HG02884 (cell line): ENCODE measurements at regions not wholly inside any gene's neighbourhood (a gene's known extent, or its start where the extent isn't known, plus 50 kb on each side); places are given as distances from the start of the nearest gene placed in this dataset.
"Not testable (repeated sequence)": the region's sequence is repeated elsewhere in the genome, so short reads cannot be mapped to it uniquely, and the experiment has no call there.

Experiments
- ATAC-seq: cut with Tn5 transposase; IDR thresholded peaks from one replicate; pipeline ENCODE4 v1.9.1; 2021; ENCODE audit warnings: mild to moderate bottlenecking, moderate library complexity; ENCODE audit not compliant: unreplicated experiment

DNA sequence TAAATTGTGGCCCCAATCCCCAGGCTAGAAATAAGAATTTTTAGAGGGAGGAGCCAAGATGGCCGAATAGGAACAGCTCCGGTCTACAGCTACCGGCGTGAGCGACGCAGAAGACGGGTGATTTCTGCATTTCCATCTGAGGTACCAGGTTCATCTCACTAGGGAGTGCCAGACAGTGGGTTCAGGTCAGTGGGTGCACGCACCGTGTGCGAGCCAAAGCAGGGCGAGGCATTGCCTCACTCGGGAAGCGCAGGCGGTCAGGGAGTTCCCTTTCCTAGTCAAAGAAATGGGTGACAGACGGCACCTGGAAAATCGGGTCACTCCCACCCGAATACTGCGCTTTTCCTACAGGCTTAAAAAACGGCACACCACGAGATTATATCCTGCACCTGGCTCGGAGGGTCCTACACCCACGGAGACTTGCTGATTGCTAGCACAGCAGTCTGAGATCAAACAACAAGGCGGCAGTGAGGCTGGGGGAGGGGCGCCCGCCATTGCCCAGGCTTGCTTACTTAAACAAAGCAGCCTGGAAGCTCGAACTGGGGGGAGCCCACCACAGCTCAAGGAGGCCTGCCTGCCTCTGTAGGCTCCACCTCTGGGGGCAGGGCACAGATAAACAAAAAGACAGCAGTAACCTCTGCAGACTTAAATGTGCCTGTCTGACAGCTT is 257.7 kb upstream of the MEIS1 start:
- ATAC-seq, result not testable (repeated sequence)

DNA sequence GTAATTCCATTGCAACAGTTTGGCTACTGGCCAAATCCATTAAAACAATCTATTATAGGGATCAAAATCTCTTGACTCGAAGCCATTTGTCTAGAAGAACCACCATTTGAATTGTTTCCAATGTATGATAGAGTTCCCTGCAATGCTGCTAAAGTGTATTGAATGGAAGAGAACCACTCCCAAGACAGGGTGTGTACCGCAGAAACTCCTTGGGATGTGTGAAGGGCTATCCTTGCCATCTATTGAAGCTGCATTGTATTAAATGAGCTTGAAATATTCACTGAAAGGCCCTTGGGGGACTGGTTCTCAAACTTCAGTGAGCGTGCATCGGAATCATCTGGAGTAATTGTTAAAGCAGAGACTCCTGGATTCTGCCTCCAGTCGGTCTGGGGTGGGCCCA is 260.4 kb upstream of the MEIS1 start:
- ATAC-seq, result no peak

DNA sequence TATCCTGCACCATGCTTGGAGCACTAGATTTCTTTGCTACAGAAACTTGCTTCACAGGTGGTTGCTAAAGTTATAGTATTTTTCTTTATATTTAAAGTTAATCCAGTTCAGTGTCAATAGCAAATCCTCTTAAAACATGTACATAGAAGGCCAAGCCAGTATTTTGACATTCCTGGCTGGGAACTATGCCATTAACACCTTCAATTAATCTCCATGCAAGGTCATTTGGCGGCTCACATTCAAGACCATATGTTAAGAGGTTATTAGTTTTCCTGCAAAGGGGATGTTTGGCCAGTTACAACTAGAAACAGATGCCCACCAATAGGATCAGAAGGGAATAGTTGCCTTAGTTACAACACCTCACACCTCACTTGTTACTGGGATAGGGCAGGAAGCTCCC is 261.3 kb upstream of the MEIS1 start:
- no peak for ATAC-seq

DNA sequence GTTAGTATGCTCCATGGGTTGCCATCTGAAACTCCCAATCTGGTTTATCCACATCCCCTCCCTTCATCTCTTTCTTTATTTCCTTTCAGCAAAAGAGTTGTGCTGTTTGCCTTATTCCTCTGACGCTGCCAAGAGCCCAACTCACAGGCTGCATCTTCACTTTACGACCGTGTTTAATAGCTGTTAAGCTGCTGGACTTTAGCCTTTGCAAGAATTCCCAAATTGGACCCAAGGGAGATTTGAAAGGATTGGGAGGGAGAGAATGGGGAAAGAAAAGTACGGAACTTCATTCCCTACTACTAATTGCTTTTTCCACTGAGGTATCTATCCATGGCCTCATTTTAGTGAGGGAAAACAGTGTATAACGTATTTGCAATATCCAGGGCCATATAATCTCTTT is 263.4 kb upstream of the MEIS1 start:
- no peak for ATAC-seq

DNA sequence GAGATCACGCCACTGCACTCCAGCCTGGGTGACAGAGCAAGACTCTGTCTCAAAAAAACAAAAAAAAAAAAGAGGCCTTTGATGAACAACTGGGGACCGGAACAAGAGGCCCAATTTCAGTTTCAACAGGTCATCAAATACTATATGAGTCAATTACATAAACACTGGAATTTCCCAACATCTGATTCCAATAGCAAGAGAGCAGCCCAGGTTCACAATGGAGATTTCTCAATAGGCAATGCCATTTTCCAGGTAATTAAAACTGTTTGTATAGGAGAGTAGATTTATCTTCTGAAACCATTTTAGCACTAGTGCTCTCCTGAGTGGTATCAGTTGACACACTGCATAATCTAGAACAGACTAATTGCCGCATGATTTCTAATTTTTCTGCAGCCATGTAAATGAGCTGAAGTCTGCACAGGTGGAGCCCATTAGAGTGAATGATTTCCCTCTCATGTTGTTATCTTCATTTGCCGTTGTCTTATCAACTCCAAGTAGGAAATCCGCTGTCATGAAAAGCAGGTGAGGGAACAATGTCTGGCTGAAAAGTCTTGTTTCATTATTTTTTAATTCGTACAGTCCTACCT is 264.1 kb upstream of the MEIS1 start:
- no peak for ATAC-seq

DNA sequence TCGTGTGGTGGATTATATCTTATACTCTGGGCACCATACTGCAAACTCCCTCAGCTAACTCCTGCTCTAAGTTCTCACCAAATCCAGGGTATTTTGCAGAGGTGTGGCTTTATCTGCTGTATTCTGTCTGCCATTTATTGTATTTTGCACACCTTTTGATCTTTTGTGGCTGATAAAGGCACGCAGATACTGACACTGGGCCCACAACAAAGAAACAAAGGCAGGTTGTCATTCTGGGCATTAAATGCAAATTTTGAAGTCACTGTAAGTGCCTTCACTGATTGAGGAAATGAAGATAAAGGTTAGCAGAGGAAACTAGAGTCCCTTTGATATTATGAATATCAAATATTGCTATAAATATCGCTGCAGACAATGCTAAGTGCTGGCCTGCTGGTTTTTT is 265.8 kb upstream of the MEIS1 start:
- ATAC-seq, result no peak

DNA sequence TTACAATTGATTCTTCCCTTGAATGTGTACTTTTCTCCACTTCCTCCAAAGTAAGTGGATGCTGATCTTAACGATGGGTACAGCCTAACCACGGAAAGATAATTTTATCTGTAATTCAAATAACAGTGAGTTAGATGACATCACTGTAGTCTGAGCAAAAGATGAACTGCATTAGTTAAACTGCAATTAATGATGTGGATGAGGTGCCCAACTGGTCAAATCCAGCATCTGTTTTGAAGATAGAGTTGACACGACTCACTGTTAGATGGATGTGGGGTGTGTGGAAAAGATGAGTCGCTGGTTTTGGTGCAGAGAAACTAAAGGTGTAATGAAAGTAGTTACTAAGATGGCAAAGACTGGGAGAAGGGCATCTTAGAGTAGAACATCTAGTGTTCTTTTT is 270.5 kb upstream of the MEIS1 start:
- no peak for ATAC-seq

DNA sequence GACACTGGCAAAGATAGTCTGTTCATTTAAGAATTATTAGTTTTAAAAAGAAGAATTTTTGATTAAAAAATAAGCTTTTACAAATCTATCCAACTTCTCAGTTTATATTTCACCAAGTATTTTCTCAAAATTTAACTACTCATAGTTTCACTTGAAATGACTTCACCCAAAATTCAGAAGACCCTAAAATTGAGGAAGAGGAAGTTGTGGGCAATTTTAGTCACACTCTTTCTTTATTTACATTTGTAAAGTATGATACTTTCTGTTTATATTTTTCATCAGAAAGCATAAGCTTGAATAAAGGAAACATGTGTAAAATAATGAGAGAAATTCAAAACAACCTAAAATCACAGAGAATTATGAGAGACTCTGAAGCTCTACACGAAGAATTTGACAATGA is 278.8 kb upstream of the MEIS1 start:
- no peak for ATAC-seq

DNA sequence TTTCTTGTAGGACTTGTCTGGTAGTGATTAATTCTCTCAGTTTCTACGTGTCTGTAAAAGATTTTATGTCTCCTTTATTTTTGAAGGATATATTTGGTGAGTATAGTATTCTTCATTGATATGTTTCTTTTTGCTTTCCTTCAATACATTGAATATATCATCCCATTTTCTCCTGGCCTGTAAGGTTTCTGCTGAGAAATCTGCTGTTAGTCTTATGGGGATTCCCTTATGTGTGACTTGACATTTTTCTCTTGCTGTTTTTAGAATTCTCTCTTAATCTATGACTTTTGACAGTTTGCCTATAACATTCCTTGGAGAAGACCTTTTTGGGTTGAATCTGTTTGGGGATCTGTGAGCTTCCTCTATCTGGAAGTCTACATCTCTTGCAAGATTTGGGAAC is 281.0 kb upstream of the MEIS1 start:
- no peak for ATAC-seq

DNA sequence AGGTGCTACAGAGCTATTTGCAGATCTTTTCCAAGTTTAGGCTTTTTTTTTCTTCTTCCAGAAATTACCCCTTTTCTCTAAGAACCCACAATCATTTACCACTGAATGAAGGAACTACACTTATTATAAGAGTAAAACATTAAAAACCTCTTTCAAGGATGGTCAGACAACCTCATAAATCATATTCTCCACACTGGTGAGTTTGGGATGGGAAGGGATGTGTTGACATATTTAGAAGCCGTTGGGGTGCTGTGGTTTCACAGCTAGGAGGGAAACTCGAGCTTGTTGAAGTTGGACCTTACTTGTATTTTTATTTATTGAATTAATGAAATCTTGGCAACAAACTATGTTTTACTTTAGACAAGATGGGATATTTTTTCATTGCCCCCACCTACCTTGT is 289.4 kb upstream of the MEIS1 start:
- no peak for ATAC-seq

DNA sequence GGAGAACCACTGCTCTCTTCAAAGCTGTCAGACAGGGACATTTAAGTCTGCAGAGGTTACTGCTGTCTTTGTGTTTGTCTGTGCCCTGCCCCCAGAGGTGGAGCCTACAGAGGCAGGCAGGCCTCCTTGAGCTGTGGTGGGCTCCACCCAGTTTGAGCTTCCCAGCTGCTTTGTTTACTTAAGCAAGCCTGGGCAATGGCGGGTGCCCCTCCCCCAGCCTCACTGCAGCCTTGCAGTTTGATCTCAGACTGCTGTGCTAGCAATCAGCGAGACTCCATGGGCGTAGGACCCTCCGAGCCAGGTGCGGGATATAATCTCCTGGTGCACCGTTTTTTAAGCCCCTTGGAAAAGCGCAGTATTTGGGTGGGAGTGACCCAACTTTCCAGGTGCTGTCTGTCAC is 290.6 kb upstream of the MEIS1 start:
- not testable (repeated sequence) for ATAC-seq

DNA sequence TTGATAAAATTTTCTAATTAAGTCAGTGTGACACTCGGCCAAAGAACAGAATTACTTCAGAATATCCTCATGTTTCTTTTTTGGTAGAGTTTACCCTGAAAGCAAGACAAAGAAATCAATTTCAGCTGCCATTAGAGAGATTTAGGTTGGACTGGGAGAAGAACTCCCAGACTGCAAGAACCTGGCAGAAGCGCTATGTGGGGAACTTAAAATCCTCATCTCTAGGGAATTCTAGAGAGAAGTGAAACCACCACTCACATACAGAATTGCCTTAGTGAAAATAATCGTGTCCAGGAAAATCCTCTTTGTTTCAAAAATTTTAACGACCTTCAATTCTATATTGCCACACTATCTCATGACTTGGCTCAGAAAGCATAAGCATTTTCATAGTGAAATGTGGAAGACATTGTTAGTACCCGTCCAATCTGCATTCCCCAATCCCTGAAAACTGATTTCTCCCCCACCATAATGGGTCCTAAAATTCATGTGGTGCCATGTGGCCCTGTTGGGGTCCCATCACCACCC is 297.3 kb upstream of the MEIS1 start:
- ATAC-seq, result no peak

DNA sequence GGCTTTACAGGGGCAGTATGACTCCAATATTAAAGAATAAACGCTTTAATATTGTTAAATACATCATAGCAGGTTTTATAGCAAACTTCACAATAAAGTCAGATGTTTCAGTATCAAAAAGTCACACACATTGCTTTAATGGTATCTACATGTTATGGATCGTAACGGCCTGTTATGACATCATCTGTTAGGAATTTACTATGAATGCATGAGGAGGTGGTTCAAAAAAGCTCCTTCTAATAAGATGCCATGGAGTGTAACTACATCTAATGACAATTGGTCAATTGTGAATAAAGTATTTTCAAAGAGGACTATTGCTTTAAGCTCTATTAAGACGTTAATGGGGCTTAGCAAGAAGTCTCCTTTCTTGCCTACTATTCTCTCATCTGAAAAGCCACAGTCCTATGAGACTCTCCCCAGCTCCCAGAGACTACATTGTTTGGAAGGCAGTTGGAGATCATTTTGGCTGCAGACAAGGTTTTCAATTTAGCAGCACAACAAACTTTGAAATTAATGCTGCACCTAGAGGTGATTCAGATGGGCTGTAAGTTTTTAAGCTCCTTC is 300.7 kb upstream of the MEIS1 start:
- no peak for ATAC-seq

DNA sequence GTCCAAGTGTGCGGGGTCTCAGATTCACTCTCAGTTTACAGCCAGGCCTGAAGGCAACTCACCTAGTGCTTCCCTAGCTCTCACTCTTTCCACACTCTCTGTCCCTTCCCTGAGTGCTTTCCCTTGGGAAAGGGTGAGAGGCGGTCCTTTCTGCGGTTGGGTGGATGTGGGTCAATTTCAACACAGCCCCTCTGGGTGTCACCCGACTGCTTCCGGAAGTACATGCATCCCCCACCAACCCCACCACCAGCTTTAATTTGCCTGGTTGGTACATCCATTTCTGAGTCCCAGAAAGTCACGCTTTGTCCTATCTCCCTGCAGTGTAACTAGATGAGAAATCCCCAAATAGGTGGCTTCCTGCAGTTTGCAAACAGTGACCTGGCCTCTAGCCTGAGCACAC is 307.3 kb upstream of the MEIS1 start:
- no peak for ATAC-seq

DNA sequence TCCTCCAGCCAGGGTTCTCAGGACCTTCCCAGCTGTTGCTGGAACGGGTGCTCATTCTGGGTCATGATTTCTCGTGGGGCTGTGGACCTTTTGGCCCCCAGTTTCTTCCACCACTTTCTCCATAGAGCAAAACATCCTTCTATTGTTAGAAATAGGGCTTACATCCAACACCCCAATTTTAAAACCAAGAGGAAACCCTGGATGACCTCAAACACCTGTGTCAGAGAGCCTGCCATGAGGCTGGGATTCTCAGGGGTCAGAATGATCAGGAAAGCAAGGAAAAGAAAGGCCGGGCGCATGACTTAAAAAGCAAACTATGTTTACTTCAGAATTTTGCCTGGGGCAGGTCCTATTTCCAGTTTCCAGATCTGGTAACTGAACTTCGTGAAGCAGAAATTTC is 307.9 kb upstream of the MEIS1 start:
- no peak for ATAC-seq

DNA sequence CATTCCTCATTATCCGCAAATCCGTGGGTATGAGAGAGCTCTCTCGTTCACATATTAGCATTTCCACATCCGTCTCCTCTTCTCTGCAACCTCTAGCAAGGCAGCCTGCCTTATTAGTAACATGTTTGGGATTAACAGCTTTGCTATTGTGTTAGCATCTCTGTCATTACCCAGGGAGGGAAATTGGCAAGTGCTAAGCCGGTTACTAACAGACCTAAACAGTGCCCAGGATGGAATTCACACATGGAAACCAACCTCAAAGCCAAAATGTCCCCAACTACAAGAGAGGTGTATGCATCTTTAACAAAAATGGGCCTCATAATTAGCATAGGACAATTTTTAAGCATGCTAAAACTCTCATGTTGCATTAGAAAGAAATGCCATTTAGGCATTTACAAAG is 309.0 kb upstream of the MEIS1 start:
- ATAC-seq, result no peak

DNA sequence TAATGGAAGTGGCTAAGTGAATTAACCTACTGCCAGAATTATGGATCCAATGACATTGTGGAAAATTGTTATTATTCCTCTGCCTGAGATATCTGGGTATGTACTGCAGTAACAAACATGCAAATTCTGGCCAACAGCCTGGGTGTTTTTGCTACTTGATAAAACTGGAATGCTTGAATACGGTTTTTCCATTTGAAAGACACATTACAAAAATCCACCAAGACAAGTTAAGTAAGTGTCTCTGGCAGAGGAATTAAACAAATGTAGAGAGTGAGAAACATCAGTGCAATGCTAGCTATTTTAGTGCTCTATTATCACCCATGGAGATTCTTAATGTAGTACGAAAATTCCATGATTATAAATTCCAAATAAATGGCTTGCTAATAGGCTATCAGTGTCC is 312.4 kb upstream of the MEIS1 start:
- ATAC-seq, result no peak

DNA sequence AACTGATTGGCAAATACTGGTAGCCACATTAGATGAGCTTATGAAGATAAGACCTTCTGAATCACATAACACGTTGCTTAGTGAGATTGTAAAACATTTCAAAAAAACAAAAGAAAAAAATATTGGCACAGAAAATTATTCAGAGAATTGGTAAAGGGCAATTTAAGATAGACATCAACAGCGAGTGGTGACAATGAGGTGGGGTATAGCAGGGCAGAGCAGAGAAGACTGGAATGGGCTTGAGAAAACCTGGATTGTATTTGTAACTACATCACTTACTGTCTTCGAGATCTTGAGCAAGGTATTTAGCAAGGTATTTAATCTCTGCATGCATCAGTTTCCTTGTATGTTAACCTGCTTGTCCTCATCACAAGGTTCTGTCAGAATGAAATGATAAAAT is 313.0 kb upstream of the MEIS1 start:
- ATAC-seq, result no peak

DNA sequence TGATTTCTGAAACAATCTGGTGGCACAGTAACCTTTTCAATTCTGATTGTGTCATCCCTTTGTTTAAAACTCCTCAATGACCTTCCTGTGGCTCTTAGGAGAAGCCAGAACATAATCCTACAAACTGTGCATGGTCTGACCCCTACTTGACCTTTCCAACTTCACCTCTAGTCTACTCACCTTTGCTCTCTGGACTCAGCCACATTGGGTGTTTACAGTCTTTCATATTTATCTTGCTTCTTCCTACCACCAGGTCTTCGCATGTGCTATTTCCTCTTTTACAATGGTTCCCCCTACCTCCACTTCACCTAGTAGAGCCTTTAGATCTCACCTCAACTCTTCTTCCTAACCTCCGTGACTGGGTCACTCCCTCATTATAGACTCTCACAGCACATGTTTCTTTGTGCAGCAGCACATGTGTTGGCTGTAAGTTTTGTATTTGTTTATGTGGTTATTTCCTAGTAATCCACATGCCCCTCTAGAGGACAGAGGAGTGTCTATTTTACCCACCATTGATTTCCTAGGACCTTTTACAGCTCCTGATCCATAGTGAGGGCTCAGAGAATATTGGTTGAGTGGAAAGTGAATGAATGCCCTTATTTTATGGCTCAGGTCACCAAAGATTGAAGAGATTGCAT is 320.8 kb upstream of the MEIS1 start:
- no peak for ATAC-seq

DNA sequence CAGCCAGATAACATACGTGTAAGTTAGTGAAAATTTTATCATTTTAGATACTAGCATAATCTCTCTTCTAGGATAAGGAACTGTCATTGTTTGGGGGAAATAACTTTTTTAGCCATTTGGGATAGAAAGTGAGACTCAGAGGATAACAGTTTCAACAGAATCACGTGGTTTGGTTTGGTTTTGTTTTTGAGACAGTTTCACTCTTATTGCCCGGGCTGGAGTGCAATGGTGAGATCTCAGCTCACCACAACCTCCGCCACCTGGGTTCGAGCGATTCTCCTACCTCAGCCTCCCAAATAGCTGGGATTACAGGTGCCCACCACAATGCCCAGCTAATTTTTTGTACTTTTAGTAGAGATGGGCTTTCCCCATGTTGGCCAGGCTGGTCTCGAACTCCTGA is 323.2 kb upstream of the MEIS1 start:
- ATAC-seq, result no peak

DNA sequence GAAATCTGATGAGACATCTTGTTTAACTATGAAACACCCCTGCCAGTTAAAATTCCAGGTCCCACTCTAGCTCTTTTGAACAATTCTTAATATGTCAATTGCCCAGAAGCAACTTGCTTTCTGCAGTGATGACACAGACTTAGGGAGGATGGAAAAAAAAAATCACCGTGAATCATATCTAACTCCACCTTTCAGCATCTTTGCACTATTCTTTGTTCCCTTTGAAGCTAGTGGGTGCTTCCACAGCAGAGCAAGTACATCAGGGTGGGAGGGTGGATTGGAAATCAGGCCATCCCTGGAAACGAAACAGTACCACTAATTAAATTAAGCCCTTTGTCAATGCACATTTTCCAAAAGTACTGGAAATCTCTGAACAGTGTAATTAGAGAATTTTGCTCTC is 324.3 kb upstream of the MEIS1 start:
- no peak for ATAC-seq

DNA sequence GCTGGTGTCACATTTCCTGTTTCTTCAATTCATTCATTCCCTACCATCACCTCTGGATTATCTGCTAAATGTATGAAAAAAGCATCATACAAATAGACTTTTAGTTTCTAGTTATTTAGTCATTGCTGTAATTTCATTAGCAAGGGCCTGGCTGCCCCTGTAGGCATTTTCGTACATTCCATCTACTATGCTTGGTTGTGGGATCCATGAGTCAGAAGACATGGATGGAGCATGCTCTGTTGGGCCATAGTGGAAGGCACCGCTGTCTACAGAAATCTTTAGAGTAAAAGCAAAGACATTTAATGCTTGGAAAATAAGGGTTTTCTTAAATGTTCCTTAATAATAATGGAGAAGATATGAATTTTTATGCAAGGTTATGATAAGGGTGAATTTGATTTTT is 324.8 kb upstream of the MEIS1 start:
- no peak for ATAC-seq
